HCT116 (cell line): ENCODE measurements at regions not wholly inside any gene's neighbourhood (a gene's known extent, or its start where the extent isn't known, plus 50 kb on each side); places are given as distances from the start of the nearest gene placed in this dataset.

Source experiments
- CTCF ChIP-seq, 3 experiments: fragments of 200-600 bp in 1 of 3; sonication (generic) in 1 of 3; IDR thresholded peaks in 2 of 3; conservative IDR thresholded peaks in 1 of 3; 2 replicates each; pipeline ENCODE4 v1.5.1; 2012 to 2017; ENCODE audit warnings: low read depth in 2 of 3, low read length in 2 of 3, antibody characterized with exemption in 1 of 3, borderline replicate concordance in 1 of 3, control low read depth in 1 of 3, mild to moderate bottlenecking in 1 of 3, mixed read lengths in 1 of 3, mixed run types in 1 of 3, moderate library complexity in 1 of 3; ENCODE audit not compliant: insufficient read depth in 1 of 3
- EZH2 ChIP-seq: fragments of 200-600 bp; sonication (generic); IDR thresholded peaks from 2 replicates; pipeline ENCODE4 v1.6.1; 2017; ENCODE audit warnings: antibody characterized with exemption, mixed run types
- JUND ChIP-seq: IDR thresholded peaks from 2 replicates; pipeline ENCODE4 v1.6.1; 2012
- RAD21 ChIP-seq: IDR thresholded peaks from 2 replicates; pipeline ENCODE4 v1.6.1; 2012; ENCODE audit warnings: low read depth, mild to moderate bottlenecking
- SP1 ChIP-seq: IDR thresholded peaks from 2 replicates; pipeline ENCODE4 v1.6.1; 2012; ENCODE audit warnings: low read depth
- ZNF274 ChIP-seq: fragments of 200-500 bp; sonication (Bioruptor generic); IDR thresholded peaks from 2 replicates; pipeline ENCODE4 v1.6.1; 2014; ENCODE audit warnings: mild to moderate bottlenecking, low read depth, low read length, inconsistent platforms

- TF ChIP-seq RAD21 (no peak), EZH2 (no peak), ZNF274 (no peak), SP1 (no peak), CTCF (IDR thresholded peaks at IDR 0.05 in 2 of 3, conservative IDR thresholded peaks at IDR 0.05 in 1 of 3; ENCODE audit: borderline replicate concordance in 1 of 3, insufficient read depth in 1 of 3, low read depth in 2 of 3, low read length in 2 of 3) (no peak), JUND (no peak)
Measured at GRCh38 chr13:81697826-81698225, 1356.9 kb upstream of the SPRY2 start.
